ENCODE measurements at regions not wholly inside any gene's neighbourhood (a gene's known extent, or its start where the extent isn't known, plus 50 kb on each side); places are given as distances from the start of the nearest gene placed in this dataset.

DNA sequence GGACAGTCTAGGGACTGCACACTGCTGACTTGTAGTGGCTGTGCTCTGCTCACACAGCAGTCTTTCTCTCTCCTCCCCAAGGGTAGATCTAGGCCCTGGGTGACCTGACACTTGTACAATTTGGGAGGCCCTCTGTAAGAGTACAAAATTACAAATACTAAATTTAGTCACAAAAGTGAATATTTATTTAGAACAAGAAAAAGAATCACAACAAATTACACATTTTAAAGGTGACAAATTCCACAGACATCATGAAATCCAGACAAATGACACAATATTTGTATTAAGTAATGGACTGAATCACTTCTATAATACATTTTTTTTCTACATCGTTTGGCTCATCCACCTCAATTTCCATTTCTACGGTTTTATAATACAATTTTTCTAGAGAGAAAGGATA, 496.4 kb downstream of the TXNL1 start:
- no peak for DNase-seq (ENCODE audit: low read depth)
- in situ Hi-C loops (cut with HindIII; ENCODE audit: low pct_unique_long_range_greater_than_20kb, low sequenced_read_pairs): no loop called here

GRCh38 chr18:56139792-56140254, 498.6 kb downstream of the TXNL1 start:
- in situ Hi-C loops (cut with HindIII; ENCODE audit: low pct_unique_long_range_greater_than_20kb, low sequenced_read_pairs): no loop called here
- DNase-seq (ENCODE audit: low read depth): no peak

DNA sequence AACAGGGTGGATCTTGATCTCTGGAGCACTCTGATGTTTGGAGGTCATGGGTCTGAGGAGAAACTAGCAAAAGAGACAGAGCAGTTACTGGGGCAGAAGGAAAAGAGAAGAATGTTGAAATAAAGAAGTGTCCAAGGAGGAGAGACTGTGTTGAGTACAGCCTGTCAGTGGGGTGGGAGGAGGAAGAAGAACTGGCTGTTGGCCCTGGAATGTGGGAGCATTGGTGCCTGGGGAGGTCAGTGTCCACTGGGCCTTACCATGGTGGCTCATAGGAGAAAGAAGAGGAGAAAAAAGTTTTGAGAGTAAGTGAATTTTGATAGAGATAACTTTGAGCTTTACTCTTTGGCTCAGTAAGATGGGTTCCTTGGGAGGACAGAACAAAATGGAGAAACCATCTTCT, 499.0 kb downstream of the TXNL1 start:
- no peak for DNase-seq (ENCODE audit: low read depth)
- in situ Hi-C loops (cut with HindIII; ENCODE audit: low pct_unique_long_range_greater_than_20kb, low sequenced_read_pairs): no loop called here

DNA sequence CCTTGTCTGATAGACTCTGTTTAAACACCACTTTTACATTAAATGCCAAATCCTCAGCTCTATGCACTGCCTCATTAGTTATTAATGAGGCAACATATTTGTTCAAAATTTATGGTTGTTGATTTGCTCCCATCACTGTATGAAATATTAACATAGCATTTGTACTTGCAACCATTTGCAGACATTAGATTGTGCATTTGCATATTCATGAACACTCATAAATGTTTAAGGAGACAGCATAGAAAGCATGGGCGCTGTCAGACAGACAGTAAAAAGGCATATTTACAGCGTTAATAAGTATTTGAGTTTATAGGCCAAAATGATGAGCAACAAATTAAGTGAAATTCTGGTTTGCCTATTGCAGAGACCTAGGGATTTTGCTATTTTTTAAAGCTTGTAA, 502.3 kb downstream of the TXNL1 start:
- DNase-seq (ENCODE audit: low read depth): no peak
- in situ Hi-C loops (cut with HindIII; ENCODE audit: low pct_unique_long_range_greater_than_20kb, low sequenced_read_pairs): no loop called here

DNA sequence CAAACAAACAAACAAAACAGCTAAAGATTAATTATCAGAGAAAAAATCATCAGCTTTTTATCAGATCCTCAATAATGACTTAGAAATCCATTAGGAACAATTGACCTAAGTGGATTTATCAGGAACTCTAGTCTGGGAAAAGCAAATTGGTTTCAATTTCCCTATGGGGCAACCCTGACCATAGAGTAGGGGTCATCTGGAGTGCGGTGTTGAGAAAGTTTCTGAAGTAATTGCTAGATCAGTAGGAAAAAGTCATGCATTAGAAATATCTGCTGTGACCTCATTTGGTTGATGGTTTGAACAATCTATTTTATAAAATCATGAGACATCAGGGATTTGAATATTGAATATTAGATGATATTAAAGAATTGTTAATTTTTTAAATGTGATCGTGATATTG, 507.9 kb downstream of the TXNL1 start:
- in situ Hi-C loops (cut with HindIII; ENCODE audit: low pct_unique_long_range_greater_than_20kb, low sequenced_read_pairs): no loop called here
- DNase-seq (ENCODE audit: low read depth): no peak

DNA sequence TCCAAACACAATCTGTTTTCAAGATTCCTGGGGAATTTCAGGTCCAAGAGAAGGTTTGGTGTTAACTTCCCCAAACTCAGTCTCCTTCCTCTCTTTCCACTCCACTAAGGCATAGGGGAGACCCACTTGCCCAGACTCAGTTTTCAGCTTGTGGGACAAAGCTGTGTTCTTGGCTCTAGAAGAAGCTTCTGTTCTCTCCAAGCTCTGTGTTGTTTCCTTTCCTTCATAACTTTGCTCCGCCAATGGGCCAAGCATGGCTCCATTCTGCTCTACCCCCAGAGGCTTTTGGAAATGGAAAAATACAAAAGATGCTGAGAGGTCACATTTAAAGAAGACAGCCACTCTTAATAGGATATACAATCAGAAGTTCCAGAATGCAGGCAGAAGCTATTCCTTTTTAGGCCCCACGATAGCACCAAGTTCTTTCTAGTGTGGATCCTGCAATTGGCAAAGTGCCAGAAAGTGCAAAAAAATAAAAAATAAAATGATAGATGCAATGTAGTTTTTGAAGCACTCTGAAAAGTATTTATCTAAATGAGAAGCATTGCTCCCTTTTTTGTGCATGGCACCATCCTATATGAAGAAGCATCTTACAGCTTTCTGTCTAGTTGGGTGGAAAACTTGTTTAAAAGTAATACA, 510.1 kb downstream of the TXNL1 start:
- DNase-seq (ENCODE audit: low read depth): no peak
- in situ Hi-C loops (cut with HindIII; ENCODE audit: low pct_unique_long_range_greater_than_20kb, low sequenced_read_pairs): no loop called here

DNA sequence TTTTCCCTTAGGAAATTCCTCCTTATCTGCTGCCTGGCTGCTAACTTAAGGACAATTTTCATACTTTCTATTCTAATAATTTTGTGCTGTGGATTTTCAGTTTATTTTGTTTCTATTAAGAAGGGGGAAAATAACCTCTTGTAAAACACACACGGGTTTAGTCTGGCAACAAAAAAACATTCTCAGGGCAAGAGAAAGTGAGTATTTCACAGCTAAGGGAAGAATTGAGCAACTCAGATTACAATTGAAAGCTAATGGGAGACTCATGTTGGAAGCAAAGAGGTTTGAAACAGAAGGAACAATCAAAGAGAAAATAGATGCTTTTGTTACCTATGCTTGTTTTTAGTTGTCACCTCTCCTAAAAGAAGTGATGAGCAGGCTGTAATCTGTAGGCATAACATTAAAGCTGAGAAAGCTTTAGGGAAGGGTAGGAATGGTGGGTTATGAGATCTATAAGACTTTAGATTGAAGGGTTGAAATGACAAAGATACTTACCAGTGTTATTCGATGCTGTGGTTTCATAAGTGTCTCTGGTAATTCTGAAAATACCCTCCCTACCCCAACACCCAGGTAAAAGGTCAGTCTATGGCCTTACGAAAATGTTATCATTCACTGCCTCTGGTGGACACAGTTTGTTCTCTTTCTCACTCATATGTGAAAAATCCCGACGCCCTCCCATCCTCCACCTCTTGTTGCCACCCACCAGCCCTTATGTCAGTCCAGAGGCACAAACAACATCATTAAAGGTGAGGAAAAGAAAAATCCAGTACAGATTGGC, 510.9 kb downstream of the TXNL1 start:
- in situ Hi-C loops (cut with HindIII; ENCODE audit: low pct_unique_long_range_greater_than_20kb, low sequenced_read_pairs): no loop called here
- no peak for DNase-seq (ENCODE audit: low read depth)

GRCh38 chr18:56124186-56124585, 514.2 kb downstream of the TXNL1 start:
- no peak for DNase-seq (ENCODE audit: low read depth)
- in situ Hi-C loops (cut with HindIII; ENCODE audit: low pct_unique_long_range_greater_than_20kb, low sequenced_read_pairs): no loop called here

- in situ Hi-C loops (cut with HindIII; ENCODE audit: low pct_unique_long_range_greater_than_20kb, low sequenced_read_pairs): no loop called here
- no peak for DNase-seq (ENCODE audit: low read depth)
Measured at GRCh38 chr18:56121669-56122068, 516.7 kb downstream of the TXNL1 start.

GRCh38 chr18:56120782-56121181, 517.6 kb downstream of the TXNL1 start:
- DNase-seq (ENCODE audit: low read depth): no peak
- in situ Hi-C loops (cut with HindIII; ENCODE audit: low pct_unique_long_range_greater_than_20kb, low sequenced_read_pairs): no loop called here

DNA sequence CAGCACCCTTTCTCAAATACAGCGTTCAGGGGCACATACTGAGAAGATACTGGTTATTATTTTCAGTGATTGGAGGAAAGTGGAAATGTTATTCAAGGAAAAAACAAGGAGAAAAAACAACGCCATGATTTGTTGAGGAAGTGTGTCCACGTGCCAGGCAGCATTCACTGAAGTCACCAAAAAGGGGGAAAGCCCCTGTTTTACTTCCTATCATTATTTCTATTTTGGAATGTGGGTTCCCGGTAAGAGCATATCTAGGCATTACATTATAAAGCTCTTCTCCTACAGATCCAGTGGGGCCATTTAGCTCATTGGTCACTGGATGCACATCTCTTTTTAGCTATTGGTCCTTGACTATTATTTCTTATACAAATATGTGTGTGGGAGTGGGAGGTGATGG, 518.7 kb downstream of the TXNL1 start:
- in situ Hi-C loops (cut with HindIII; ENCODE audit: low pct_unique_long_range_greater_than_20kb, low sequenced_read_pairs): no loop called here

GRCh38 chr18:56118422-56118821, 520.0 kb downstream of the TXNL1 start:
- in situ Hi-C loops (cut with HindIII; ENCODE audit: low pct_unique_long_range_greater_than_20kb, low sequenced_read_pairs): no loop called here
- DNase-seq (ENCODE audit: low read depth): no peak

More for the DNA sequence above, 518.7 kb downstream of the TXNL1 start:
- DNase-seq (ENCODE audit: low read depth): no peak

- in situ Hi-C loops (cut with HindIII; ENCODE audit: low pct_unique_long_range_greater_than_20kb, low sequenced_read_pairs): no loop called here
- DNase-seq (ENCODE audit: low read depth): no peak
Measured at GRCh38 chr18:56115071-56116015, 523.0 kb downstream of the TXNL1 start.

- DNase-seq (ENCODE audit: low read depth): no peak
- in situ Hi-C loops (cut with HindIII; ENCODE audit: low pct_unique_long_range_greater_than_20kb, low sequenced_read_pairs): no loop called here
Measured at GRCh38 chr18:56112984-56113383, 525.0 kb upstream of the TCF4 start.

DNA sequence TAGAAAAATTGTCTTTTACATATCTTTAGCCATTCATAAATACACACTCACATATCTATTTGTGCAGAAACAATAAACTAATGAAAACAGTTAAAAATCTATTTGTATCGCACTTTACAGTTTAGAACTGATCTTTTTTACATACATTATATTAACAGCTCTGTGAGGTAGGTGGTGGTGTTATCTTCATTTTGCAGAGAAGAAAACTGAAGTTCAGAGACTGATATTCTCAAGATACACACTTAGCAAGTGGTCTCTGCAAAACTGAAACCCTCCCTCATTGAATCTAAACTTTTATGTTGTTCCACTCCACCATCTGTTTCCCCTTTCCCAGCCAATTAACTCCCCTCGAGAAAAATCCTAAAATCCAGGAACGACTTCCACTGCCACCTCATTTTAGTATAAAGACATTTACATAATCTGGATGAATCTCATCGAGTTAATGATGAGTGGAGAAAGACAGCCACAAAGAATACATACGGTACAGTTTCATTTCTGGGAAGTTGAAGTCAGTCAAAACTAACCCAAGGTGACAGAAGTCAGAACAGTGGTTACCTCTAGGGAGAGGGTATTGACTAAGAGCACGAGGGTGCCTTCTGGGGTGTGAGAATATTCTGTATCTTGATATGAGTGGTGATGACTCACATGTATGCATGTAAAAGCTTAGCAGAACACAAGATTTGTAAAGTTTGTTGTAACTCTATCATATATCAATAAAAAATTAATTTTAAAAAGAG, 524.2 kb upstream of the TCF4 start:
- no peak for DNase-seq (ENCODE audit: low read depth)
- in situ Hi-C loops (cut with HindIII; ENCODE audit: low pct_unique_long_range_greater_than_20kb, low sequenced_read_pairs): no loop called here

DNA sequence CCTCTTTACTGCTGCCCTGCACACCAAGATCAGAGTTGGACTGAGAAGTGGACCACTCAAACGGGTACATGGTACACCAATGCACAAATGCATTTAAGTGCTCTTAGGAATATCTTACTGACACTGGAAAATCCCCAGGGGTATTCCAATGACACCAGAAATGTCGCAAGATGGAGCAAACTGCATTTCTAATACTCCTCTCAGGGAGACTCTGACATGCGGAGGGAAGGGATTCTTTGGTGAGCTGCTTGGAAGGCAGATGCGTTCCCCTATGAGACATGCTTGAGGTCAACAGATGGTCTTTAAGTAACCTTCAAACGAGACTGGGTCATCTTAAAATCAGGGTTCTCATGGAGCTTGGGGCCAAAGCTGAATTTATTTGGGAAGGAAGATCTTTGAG, 521.8 kb upstream of the TCF4 start:
- no peak for DNase-seq (ENCODE audit: low read depth)
- in situ Hi-C loops (cut with HindIII; ENCODE audit: low pct_unique_long_range_greater_than_20kb, low sequenced_read_pairs): no loop called here

GRCh38 chr18:56108478-56109367, 520.7 kb upstream of the TCF4 start:
- in situ Hi-C loops (cut with HindIII; ENCODE audit: low pct_unique_long_range_greater_than_20kb, low sequenced_read_pairs): no loop called here
- no peak for DNase-seq (ENCODE audit: low read depth)
